Thyroid gland (tissue), 4 donors: ENCODE measurements at regions not wholly inside any gene's neighbourhood (a gene's known extent, or its start where the extent isn't known, plus 50 kb on each side); places are given as distances from the start of the nearest gene placed in this dataset.

Source experiments
- CTCF ChIP-seq, 6 experiments: fragments of 200-600 bp in 3 of 6; fragments of 450-650 bp in 3 of 6; sonication (generic) in 3 of 6; IDR thresholded peaks; one replicate each; pipeline ENCODE4 v1.5.1; 2016 to 2019; ENCODE audit warnings: antibody characterized with exemption in 6 of 6, mild to moderate bottlenecking in 2 of 6, inconsistent platforms in 1 of 6, moderate library complexity in 1 of 6
- POLR2A ChIP-seq, 2 donors: fragments of 450-650 bp; IDR thresholded peaks; one replicate each; pipeline ENCODE4 v1.6.1; 2017; ENCODE audit warnings: antibody characterized with exemption in 2 of 2, mild to moderate bottlenecking in 2 of 2, moderate library complexity in 1 of 2

GRCh38 chr12:125262851-125263250, 197.6 kb downstream of the AACS start:
- TF ChIP-seq CTCF (IDR thresholded peaks at IDR 0.05) (no peak), POLR2A (IDR thresholded peaks at IDR 0.05) (no peak)
